ENCODE measurements at regions not wholly inside any gene's neighbourhood (a gene's known extent, or its start where the extent isn't known, plus 50 kb on each side); places are given as distances from the start of the nearest gene placed in this dataset.

DNA sequence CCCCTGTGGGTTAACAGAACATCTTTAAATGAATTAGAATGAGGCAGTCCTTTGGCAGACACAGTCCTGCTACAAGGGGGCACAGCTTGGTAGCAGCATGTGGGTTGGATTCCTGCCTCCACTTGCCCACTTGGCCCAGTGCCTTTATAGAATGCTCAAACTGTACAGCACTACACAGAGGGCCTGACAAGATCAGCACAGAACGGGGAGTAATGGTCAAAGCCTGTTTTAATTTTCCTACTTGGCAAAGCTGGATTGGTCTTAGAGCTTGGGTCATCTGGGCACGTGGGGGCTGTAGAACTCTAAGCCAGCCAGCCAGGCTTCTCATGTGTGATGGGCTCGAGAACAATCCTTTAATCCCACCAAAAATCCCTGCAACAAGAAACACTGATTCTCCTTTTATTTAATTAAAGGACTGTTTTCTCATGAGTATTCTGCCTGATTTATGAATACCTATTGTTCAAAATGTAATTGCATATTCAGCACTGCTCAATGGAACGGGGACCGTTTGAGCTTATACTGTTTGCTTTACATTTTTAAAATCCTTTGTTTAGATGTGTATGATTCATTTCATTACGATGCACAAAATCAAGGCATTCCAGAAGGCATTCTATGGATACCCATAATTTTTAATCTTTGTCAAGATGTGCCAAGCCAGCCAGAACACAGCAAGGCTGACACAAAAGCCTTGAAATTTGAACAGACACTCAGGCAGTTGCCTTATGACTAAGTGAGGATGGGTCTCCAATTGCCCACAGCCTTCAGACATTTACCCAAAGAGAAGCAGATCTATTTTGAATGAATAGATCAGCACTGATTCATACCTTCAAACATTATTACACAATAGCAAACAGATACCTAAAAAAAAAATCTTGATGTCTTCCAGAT is 249.3 kb upstream of the TGFBR2 start:
- TF ChIP-seq, protein P1, sequence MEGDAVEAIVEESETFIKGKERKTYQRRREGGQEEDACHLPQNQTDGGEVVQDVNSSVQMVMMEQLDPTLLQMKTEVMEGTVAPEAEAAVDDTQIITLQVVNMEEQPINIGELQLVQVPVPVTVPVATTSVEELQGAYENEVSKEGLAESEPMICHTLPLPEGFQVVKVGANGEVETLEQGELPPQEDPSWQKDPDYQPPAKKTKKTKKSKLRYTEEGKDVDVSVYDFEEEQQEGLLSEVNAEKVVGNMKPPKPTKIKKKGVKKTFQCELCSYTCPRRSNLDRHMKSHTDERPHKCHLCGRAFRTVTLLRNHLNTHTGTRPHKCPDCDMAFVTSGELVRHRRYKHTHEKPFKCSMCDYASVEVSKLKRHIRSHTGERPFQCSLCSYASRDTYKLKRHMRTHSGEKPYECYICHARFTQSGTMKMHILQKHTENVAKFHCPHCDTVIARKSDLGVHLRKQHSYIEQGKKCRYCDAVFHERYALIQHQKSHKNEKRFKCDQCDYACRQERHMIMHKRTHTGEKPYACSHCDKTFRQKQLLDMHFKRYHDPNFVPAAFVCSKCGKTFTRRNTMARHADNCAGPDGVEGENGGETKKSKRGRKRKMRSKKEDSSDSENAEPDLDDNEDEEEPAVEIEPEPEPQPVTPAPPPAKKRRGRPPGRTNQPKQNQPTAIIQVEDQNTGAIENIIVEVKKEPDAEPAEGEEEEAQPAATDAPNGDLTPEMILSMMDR (IDR thresholded peaks at IDR 0.05; ENCODE audit: insufficient read depth, low read length, poor library complexity, severe bottlenecking): no peak
- TF ChIP-seq EZH2phosphoT487 (conservative IDR thresholded peaks at IDR 0.05; ENCODE audit: low read length): no peak

Data from SU-DHL-6 (cell line).